Ovary (tissue), 3 donors: ENCODE measurements at regions not wholly inside any gene's neighbourhood (a gene's known extent, or its start where the extent isn't known, plus 50 kb on each side); places are given as distances from the start of the nearest gene placed in this dataset.

Experiments
- POLR2A ChIP-seq: fragments of 450-650 bp; IDR thresholded peaks from one replicate; pipeline ENCODE4 v1.6.1; 2017; ENCODE audit warnings: antibody characterized with exemption, mild to moderate bottlenecking, moderate library complexity
- TF ChIP-seq, protein P1 (sequence below), 3 donors: fragments of 450-650 bp in 2 of 3; fragments of 200-600 bp in 1 of 3; IDR thresholded peaks; one replicate each; pipeline versions ENCODE4 v1.5.1 to v1.8.0; 2016 to 2022; ENCODE audit warnings: antibody characterized with exemption in 3 of 3, mild to moderate bottlenecking in 1 of 3
- donor health status: DM: no; HTN: no; CAD: no.

DNA sequence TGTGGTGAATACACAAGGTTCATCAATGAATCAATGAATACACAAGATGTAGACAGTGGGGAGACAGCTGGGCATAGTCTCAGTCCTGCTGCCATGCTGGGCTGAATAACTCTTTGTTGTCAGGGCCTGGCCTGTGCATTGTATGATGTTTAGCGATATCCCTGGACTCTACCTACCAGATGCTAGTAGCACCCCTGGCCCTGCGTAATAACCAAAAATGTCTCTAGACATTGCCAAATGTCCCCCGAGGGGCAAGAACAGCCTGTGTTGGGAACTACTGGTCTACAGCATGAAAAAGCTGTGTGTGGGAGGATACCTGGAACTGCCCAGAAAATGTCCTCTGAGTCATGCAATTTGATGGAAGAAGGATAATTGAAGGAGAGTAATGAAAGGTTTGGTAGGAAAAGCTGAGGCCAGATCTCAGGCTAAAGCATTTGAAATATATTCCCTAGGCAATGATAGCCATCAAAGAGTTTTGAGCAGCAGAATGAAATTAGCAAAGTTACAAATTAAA lies 128.2 kb downstream of the TMEM30B start:
- TF ChIP-seq, protein P1, sequence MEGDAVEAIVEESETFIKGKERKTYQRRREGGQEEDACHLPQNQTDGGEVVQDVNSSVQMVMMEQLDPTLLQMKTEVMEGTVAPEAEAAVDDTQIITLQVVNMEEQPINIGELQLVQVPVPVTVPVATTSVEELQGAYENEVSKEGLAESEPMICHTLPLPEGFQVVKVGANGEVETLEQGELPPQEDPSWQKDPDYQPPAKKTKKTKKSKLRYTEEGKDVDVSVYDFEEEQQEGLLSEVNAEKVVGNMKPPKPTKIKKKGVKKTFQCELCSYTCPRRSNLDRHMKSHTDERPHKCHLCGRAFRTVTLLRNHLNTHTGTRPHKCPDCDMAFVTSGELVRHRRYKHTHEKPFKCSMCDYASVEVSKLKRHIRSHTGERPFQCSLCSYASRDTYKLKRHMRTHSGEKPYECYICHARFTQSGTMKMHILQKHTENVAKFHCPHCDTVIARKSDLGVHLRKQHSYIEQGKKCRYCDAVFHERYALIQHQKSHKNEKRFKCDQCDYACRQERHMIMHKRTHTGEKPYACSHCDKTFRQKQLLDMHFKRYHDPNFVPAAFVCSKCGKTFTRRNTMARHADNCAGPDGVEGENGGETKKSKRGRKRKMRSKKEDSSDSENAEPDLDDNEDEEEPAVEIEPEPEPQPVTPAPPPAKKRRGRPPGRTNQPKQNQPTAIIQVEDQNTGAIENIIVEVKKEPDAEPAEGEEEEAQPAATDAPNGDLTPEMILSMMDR (IDR thresholded peaks at IDR 0.05), result no peak
- TF ChIP-seq POLR2A, result no peak
